Peyer's patch (tissue), 4 donors: ENCODE measurements at regions not wholly inside any gene's neighbourhood (a gene's known extent, or its start where the extent isn't known, plus 50 kb on each side); places are given as distances from the start of the nearest gene placed in this dataset.

ENCODE experiments used
- POLR2A ChIP-seq, 2 donors: fragments of 450-650 bp; IDR thresholded peaks; one replicate each; pipeline ENCODE4 v1.5.1; 2017; ENCODE audit warnings: antibody characterized with exemption in 2 of 2, mild to moderate bottlenecking in 2 of 2, moderate library complexity in 2 of 2
- TF ChIP-seq, protein P1 (sequence below), 6 experiments: fragments of 450-650 bp in 4 of 6; fragments of 200-600 bp in 2 of 6; sonication (generic) in 1 of 6; IDR thresholded peaks; one replicate each; pipeline ENCODE4 v1.5.1; 2017 to 2019; ENCODE audit warnings: antibody characterized with exemption in 6 of 6, mild to moderate bottlenecking in 3 of 6, moderate library complexity in 1 of 6

DNA sequence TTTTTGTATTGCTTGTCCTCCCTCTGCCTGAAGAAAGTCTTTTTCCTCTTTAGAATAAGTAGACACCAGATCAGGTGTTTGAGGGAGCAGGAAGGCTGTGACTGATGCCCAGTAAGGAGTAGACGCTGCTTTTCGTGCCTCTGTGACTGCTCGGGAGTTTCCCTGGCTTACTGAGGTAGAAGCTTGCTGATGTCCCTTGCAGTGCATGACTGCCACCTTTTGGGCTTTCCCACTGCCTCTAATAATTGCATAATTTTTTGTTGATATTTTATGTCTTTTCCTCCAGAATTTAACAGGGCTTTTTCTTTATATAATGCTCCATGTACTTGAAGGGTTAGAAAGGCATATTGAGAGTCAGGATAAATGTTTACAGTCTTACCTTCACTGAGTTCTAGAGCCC is 1240.2 kb downstream of the CDY2B start:
- TF ChIP-seq, protein P1, sequence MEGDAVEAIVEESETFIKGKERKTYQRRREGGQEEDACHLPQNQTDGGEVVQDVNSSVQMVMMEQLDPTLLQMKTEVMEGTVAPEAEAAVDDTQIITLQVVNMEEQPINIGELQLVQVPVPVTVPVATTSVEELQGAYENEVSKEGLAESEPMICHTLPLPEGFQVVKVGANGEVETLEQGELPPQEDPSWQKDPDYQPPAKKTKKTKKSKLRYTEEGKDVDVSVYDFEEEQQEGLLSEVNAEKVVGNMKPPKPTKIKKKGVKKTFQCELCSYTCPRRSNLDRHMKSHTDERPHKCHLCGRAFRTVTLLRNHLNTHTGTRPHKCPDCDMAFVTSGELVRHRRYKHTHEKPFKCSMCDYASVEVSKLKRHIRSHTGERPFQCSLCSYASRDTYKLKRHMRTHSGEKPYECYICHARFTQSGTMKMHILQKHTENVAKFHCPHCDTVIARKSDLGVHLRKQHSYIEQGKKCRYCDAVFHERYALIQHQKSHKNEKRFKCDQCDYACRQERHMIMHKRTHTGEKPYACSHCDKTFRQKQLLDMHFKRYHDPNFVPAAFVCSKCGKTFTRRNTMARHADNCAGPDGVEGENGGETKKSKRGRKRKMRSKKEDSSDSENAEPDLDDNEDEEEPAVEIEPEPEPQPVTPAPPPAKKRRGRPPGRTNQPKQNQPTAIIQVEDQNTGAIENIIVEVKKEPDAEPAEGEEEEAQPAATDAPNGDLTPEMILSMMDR (IDR thresholded peaks at IDR 0.05) = peak in 1 of 6 experiments; percentile 19
- TF ChIP-seq POLR2A (IDR thresholded peaks at IDR 0.05) = no peak
